ENCODE measurements at regions not wholly inside any gene's neighbourhood (a gene's known extent, or its start where the extent isn't known, plus 50 kb on each side); places are given as distances from the start of the nearest gene placed in this dataset.
A peak's percentile ranks its signal among the peaks of the same experiment; 100 is the strongest.
"Not testable (repeated sequence)": the region's sequence is repeated elsewhere in the genome, so short reads cannot be mapped to it uniquely, and the experiment has no call there.

DNA sequence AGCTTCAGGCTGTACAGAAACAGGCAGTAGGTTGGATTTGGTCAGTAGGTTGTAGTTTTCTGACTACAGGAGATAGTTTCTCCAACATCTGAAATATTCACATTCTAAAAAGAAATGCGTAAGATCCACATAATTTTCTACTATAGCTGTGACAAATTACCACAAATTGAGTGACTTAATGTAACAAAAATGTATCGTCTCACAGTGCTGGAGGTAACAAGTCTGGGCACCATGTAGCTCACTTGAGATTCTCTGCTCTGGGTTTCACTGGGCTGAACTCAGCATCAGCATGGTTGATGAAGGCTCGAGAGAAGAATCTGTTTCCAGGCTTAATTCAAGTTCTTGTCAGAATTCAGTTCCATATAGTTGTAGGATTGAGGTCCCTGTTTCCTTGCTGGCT lies 350.9 kb upstream of the CCDC179 start:
- no peaks in the 10 kb centered on the region for H3K36me3 ChIP-seq (ENCODE audit: insufficient read depth, low read length)
- H3K27ac Mint-ChIP-seq (ENCODE audit: unreplicated experiment) = no peak overlapping the region
- H2AFZ ChIP-seq (ENCODE audit: low read depth, low read length) = no peak overlapping the region

DNA sequence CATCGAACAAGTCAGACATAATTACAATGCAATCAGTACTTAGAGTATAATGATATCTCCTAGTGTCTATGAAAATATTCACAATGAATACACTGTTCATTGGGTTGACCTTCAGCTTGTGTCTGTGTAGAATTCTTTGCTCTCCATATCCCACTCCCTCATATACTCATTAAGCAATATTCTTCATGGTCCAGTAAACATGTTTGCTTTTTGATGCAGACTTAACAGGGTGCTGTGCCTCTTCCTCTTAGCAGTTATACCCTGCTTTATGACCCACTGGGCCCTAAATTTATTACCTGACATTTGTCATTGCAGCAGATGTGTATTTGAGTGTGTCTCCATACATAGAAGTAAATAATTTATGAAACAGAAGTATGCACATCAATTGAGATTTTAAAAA lies 352.5 kb upstream of the CCDC179 start:
- Histone ChIP-seq H3K4me1 (ENCODE audit: insufficient read depth, low read length) (peaks cover 5% of the 10 kb centered on the region), H3K9ac (ENCODE audit: low read length) (no peak overlapping the region), H3K9me3 (ENCODE audit: insufficient read depth, low read depth, low read length) (no peaks in the 10 kb centered on the region), H2AFZ (ENCODE audit: low read depth, low read length) (no peak overlapping the region), H3K4me2 (ENCODE audit: low read length) (no peak overlapping the region), H3K36me3 (ENCODE audit: insufficient read depth, low read length) (no peaks in the 10 kb centered on the region), H4K20me1 (ENCODE audit: insufficient read depth, low read length) (no peaks in the 10 kb centered on the region), H3K79me2 (ENCODE audit: insufficient read depth, low read length) (no peaks in the 10 kb centered on the region), H3K27me3 (ENCODE audit: insufficient read depth, low read length) (no peaks in the 10 kb centered on the region), H3K27ac (ENCODE audit: low read depth, low read length) (no peak overlapping the region), H3K4me3 (ENCODE audit: insufficient read depth, low read depth, low read length) (no peak overlapping the region)
- Mint-ChIP-seq H3K9me3 (ENCODE audit: unreplicated experiment) (peaks cover 3% of the 10 kb centered on the region), H3K4me3 (ENCODE audit: unreplicated experiment) (no peak overlapping the region), H3K36me3 (ENCODE audit: low read depth, unreplicated experiment) (no peaks in the 10 kb centered on the region), H3K4me1 (ENCODE audit: low read depth, unreplicated experiment) (peaks cover 9% of the 10 kb centered on the region), H3K27me3 (ENCODE audit: low read depth, unreplicated experiment) (no peaks in the 10 kb centered on the region), H3K27ac (ENCODE audit: unreplicated experiment) (no peak overlapping the region)
- DNase-seq (ENCODE audit: low read depth) (no peak), FAIRE-seq (no peak)
- TF ChIP-seq EZH2 (IDR thresholded peaks at IDR 0.05; ENCODE audit: insufficient read depth, low read length) = no peak
- TF ChIP-seq, protein P1, sequence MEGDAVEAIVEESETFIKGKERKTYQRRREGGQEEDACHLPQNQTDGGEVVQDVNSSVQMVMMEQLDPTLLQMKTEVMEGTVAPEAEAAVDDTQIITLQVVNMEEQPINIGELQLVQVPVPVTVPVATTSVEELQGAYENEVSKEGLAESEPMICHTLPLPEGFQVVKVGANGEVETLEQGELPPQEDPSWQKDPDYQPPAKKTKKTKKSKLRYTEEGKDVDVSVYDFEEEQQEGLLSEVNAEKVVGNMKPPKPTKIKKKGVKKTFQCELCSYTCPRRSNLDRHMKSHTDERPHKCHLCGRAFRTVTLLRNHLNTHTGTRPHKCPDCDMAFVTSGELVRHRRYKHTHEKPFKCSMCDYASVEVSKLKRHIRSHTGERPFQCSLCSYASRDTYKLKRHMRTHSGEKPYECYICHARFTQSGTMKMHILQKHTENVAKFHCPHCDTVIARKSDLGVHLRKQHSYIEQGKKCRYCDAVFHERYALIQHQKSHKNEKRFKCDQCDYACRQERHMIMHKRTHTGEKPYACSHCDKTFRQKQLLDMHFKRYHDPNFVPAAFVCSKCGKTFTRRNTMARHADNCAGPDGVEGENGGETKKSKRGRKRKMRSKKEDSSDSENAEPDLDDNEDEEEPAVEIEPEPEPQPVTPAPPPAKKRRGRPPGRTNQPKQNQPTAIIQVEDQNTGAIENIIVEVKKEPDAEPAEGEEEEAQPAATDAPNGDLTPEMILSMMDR (IDR thresholded peaks at IDR 0.05; ENCODE audit: insufficient read depth, low read depth, low read length) = no peak

More for the DNA sequence above, 350.9 kb upstream of the CCDC179 start:
- TF ChIP-seq, protein P1 (IDR thresholded peaks at IDR 0.05; ENCODE audit: insufficient read depth, low read depth, low read length) = no peak
- TF ChIP-seq EZH2 (IDR thresholded peaks at IDR 0.05; ENCODE audit: insufficient read depth, low read length) = no peak
- Mint-ChIP-seq H3K9me3 (ENCODE audit: unreplicated experiment) (no peaks in the 10 kb centered on the region), H3K36me3 (ENCODE audit: low read depth, unreplicated experiment) (no peaks in the 10 kb centered on the region), H3K4me3 (ENCODE audit: unreplicated experiment) (no peak overlapping the region), H3K27me3 (ENCODE audit: low read depth, unreplicated experiment) (no peaks in the 10 kb centered on the region), H3K4me1 (ENCODE audit: low read depth, unreplicated experiment) (peaks cover 17% of the 10 kb centered on the region)
- Histone ChIP-seq H3K27ac (ENCODE audit: low read depth, low read length) (no peak overlapping the region), H3K9ac (ENCODE audit: low read length) (no peak overlapping the region), H4K20me1 (ENCODE audit: insufficient read depth, low read length) (no peaks in the 10 kb centered on the region), H3K4me2 (ENCODE audit: low read length) (no peak overlapping the region), H3K4me3 (ENCODE audit: insufficient read depth, low read depth, low read length) (no peak overlapping the region), H3K79me2 (ENCODE audit: insufficient read depth, low read length) (no peaks in the 10 kb centered on the region), H3K27me3 (ENCODE audit: insufficient read depth, low read length) (no peaks in the 10 kb centered on the region), H3K9me3 (ENCODE audit: insufficient read depth, low read depth, low read length) (no peaks in the 10 kb centered on the region), H3K4me1 (ENCODE audit: insufficient read depth, low read length) (peaks cover 9% of the 10 kb centered on the region)
- FAIRE-seq = no peak
- DNase-seq (ENCODE audit: low read depth) = peak; percentile 44

DNA sequence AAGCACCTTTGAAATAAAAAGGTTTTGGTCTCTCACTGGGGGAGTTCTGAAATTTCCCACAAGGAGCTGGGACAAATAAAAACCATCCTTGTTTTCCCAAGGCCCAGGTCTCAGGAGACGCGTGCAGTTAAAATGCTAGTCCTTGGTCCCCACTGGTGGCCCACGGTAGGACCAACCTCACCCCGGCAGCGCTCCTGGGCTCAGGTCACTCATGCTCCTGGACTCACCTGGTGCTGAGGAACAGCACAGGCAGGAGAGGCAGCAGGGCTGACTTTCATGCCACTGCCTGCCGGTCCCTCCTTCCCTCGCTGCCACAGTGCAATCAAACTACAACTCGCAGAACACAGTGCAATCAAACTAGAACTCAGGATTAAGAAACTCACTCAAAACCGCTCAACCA lies 356.8 kb upstream of the CCDC179 start:
- Histone ChIP-seq H3K79me2 (ENCODE audit: insufficient read depth, low read length) (no peaks in the 10 kb centered on the region), H2AFZ (ENCODE audit: low read depth, low read length) (no peak overlapping the region), H4K20me1 (ENCODE audit: insufficient read depth, low read length) (no peaks in the 10 kb centered on the region), H3K27ac (ENCODE audit: low read depth, low read length) (no peak overlapping the region), H3K27me3 (ENCODE audit: insufficient read depth, low read length) (no peaks in the 10 kb centered on the region), H3K9ac (ENCODE audit: low read length) (no peak overlapping the region), H3K4me1 (ENCODE audit: insufficient read depth, low read length) (no peaks in the 10 kb centered on the region), H3K4me3 (ENCODE audit: insufficient read depth, low read depth, low read length) (no peak overlapping the region), H3K9me3 (ENCODE audit: insufficient read depth, low read depth, low read length) (no peaks in the 10 kb centered on the region), H3K36me3 (ENCODE audit: insufficient read depth, low read length) (no peaks in the 10 kb centered on the region), H3K4me2 (ENCODE audit: low read length) (no peak overlapping the region)
- DNase-seq (ENCODE audit: low read depth) (no peak), FAIRE-seq (no peak)
- Mint-ChIP-seq H3K36me3 (ENCODE audit: low read depth, unreplicated experiment) (no peaks in the 10 kb centered on the region), H3K4me3 (ENCODE audit: unreplicated experiment) (no peak overlapping the region), H3K4me1 (ENCODE audit: low read depth, unreplicated experiment) (no peaks in the 10 kb centered on the region), H3K27ac (ENCODE audit: unreplicated experiment) (no peak overlapping the region), H3K9me3 (ENCODE audit: unreplicated experiment) (peaks cover 3% of the 10 kb centered on the region), H3K27me3 (ENCODE audit: low read depth, unreplicated experiment) (no peaks in the 10 kb centered on the region)
- TF ChIP-seq, protein P1 (IDR thresholded peaks at IDR 0.05; ENCODE audit: insufficient read depth, low read depth, low read length) = no peak
- TF ChIP-seq EZH2 (IDR thresholded peaks at IDR 0.05; ENCODE audit: insufficient read depth, low read length) = no peak

DNA sequence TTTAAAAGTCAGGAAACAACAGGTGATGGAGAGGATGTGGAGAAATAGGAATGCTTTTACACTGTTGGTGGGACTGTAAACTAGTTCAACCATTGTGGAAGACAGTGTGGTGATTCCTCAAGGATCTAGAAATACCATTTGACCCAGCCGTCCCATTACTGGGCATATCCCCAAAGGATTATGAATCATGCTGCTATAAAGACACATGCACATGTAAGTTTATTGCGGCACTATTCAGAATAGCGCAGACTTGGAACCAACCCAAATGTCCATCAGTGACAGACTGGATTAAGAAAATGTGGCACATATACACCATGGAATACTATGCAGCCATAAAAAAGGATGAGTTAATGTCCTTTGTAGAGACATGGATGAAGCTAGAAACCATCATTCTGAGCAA lies 359.8 kb upstream of the CCDC179 start:
- H3K9me3 ChIP-seq (ENCODE audit: insufficient read depth, low read depth, low read length); H3K27ac ChIP-seq (ENCODE audit: low read depth, low read length); H3K4me2 ChIP-seq (ENCODE audit: low read length); H3K27me3 Mint-ChIP-seq (ENCODE audit: low read depth, unreplicated experiment); H3K27me3 ChIP-seq (ENCODE audit: insufficient read depth, low read length); H3K4me1 ChIP-seq (ENCODE audit: insufficient read depth, low read length); H3K79me2 ChIP-seq (ENCODE audit: insufficient read depth, low read length); H2AFZ ChIP-seq (ENCODE audit: low read depth, low read length); H3K4me1 Mint-ChIP-seq (ENCODE audit: low read depth, unreplicated experiment); H3K9ac ChIP-seq (ENCODE audit: low read length); H3K27ac Mint-ChIP-seq (ENCODE audit: unreplicated experiment); H3K9me3 Mint-ChIP-seq (ENCODE audit: unreplicated experiment); H3K4me3 Mint-ChIP-seq (ENCODE audit: unreplicated experiment); H4K20me1 ChIP-seq (ENCODE audit: insufficient read depth, low read length); DNase-seq (ENCODE audit: low read depth); H3K36me3 Mint-ChIP-seq (ENCODE audit: low read depth, unreplicated experiment); H3K4me3 ChIP-seq (ENCODE audit: insufficient read depth, low read depth, low read length); H3K36me3 ChIP-seq (ENCODE audit: insufficient read depth, low read length); FAIRE-seq: not testable (repeated sequence)
